ENCODE measurements at regions not wholly inside any gene's neighbourhood (a gene's known extent, or its start where the extent isn't known, plus 50 kb on each side); places are given as distances from the start of the nearest gene placed in this dataset.

- TF ChIP-seq CREB5 (CRISPR knock-in tag; IDR thresholded peaks at IDR 0.05; ENCODE audit: low read depth) (no peak), ZFP3 (CRISPR knock-in tag; IDR thresholded peaks at IDR 0.05) (no peak), ZFP30 (CRISPR knock-in tag; IDR thresholded peaks at IDR 0.05) (no peak), TCF4 (CRISPR knock-in tag; IDR thresholded peaks at IDR 0.05; ENCODE audit: borderline replicate concordance) (no peak), ARNTL (CRISPR knock-in tag; IDR thresholded peaks at IDR 0.05; ENCODE audit: borderline replicate concordance, low read depth) (no peak), GLIS3 (CRISPR knock-in tag; IDR thresholded peaks at IDR 0.05) (no peak), OSR1 (CRISPR knock-in tag; IDR thresholded peaks at IDR 0.05) (no peak), TOX (CRISPR knock-in tag; IDR thresholded peaks at IDR 0.05; ENCODE audit: borderline replicate concordance) (no peak), ISL1 (CRISPR knock-in tag; IDR thresholded peaks at IDR 0.05) (no peak), ZC3H10 (CRISPR knock-in tag; IDR thresholded peaks at IDR 0.05) (no peak), ESRRG (CRISPR knock-in tag; IDR thresholded peaks at IDR 0.05) (no peak), BACH2 (CRISPR knock-in tag; IDR thresholded peaks at IDR 0.05; ENCODE audit: borderline replicate concordance) (no peak)
- TF ChIP-seq, protein P1, sequence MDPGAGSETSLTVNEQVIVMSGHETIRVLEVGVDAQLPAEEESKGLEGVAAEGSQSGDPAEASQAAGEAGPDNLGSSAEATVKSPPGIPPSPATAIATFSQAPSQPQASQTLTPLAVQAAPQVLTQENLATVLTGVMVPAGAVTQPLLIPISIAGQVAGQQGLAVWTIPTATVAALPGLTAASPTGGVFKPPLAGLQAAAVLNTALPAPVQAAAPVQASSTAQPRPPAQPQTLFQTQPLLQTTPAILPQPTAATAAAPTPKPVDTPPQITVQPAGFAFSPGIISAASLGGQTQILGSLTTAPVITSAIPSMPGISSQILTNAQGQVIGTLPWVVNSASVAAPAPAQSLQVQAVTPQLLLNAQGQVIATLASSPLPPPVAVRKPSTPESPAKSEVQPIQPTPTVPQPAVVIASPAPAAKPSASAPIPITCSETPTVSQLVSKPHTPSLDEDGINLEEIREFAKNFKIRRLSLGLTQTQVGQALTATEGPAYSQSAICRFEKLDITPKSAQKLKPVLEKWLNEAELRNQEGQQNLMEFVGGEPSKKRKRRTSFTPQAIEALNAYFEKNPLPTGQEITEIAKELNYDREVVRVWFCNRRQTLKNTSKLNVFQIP (CRISPR knock-in tag; IDR thresholded peaks at IDR 0.05; ENCODE audit: borderline replicate concordance, low read depth) = no peak
- ATAC-seq = no peak
Measured at GRCh38 chr2:38129481-38129880, 53.5 kb upstream of the CYP1B1 start.

DNA sequence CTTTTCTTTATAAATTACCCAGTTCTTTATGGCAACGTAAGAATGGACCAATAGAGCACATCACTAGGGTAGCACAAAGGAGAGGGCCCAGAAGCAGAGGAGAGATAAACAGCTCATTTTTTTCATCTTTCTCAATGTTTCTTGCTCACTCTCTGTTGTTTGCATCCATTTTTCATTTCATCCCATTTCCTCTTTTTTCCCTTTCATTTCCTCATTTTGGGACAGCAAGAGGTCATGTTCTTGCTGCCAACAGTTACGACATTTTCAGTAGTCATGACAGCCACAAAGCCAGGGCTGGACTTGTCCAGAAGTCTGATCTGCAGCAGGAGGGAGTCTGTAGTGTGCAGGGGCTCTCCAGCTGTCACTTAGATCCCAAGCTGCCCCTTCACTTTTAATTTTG, 52.7 kb upstream of the CYP1B1 start:
- TF ChIP-seq GLIS3 (CRISPR knock-in tag; IDR thresholded peaks at IDR 0.05) (no peak), RARB (CRISPR knock-in tag; IDR thresholded peaks at IDR 0.05) (no peak), TOX (CRISPR knock-in tag; IDR thresholded peaks at IDR 0.05; ENCODE audit: borderline replicate concordance) (no peak), ZFP30 (CRISPR knock-in tag; IDR thresholded peaks at IDR 0.05) (no peak), PPARA (CRISPR knock-in tag; IDR thresholded peaks at IDR 0.05; ENCODE audit: borderline replicate concordance) (no peak), OSR1 (CRISPR knock-in tag; IDR thresholded peaks at IDR 0.05) (no peak), ZNF8 (CRISPR knock-in tag; IDR thresholded peaks at IDR 0.05) (no peak)
- TF ChIP-seq, protein P1 (CRISPR knock-in tag; IDR thresholded peaks at IDR 0.05; ENCODE audit: borderline replicate concordance, low read depth) = no peak
- ATAC-seq = no peak

GRCh38 chr2:38127277-38127676, 51.3 kb upstream of the CYP1B1 start:
- no peak for ATAC-seq
- TF ChIP-seq ZNF565 (CRISPR knock-in tag; conservative IDR thresholded peaks at IDR 0.05; ENCODE audit: low read depth) = no peak
- TF ChIP-seq ESRRG (CRISPR knock-in tag; IDR thresholded peaks at IDR 0.05) = no peak
- TF ChIP-seq, protein P2, sequence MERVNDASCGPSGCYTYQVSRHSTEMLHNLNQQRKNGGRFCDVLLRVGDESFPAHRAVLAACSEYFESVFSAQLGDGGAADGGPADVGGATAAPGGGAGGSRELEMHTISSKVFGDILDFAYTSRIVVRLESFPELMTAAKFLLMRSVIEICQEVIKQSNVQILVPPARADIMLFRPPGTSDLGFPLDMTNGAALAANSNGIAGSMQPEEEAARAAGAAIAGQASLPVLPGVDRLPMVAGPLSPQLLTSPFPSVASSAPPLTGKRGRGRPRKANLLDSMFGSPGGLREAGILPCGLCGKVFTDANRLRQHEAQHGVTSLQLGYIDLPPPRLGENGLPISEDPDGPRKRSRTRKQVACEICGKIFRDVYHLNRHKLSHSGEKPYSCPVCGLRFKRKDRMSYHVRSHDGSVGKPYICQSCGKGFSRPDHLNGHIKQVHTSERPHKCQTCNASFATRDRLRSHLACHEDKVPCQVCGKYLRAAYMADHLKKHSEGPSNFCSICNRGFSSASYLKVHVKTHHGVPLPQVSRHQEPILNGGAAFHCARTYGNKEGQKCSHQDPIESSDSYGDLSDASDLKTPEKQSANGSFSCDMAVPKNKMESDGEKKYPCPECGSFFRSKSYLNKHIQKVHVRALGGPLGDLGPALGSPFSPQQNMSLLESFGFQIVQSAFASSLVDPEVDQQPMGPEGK (CRISPR knock-in tag; IDR thresholded peaks at IDR 0.05; ENCODE audit: borderline replicate concordance) = no peak

DNA sequence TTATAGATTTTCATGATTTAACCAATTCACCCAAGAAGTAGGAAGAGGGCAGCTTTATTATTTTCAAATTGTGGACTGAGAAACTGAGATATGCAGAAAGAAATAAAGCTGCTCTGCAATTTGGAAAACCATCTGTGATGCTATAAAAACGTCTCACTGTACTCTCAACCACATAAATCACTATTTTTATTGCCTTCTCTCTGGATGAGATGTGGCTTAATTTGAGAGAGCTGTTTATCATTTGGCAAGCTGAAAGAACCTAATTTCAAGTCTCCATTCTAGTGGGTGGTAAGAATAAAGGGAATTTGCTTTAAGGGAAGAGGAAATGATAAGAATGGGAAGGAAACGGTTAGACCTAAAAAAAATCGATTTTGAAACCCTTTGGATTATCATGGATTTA, 49.9 kb upstream of the CYP1B1 start:
- no peak for ATAC-seq
- TF ChIP-seq TCF4 (CRISPR knock-in tag; IDR thresholded peaks at IDR 0.05; ENCODE audit: borderline replicate concordance) = no peak
- no peak for TF ChIP-seq CREB5 (CRISPR knock-in tag; IDR thresholded peaks at IDR 0.05; ENCODE audit: low read depth)
- TF ChIP-seq, protein P2 (CRISPR knock-in tag; IDR thresholded peaks at IDR 0.05; ENCODE audit: borderline replicate concordance) = no peak
- TF ChIP-seq SNAI2 (CRISPR knock-in tag; IDR thresholded peaks at IDR 0.05) = no peak
- TF ChIP-seq GLIS3 (CRISPR knock-in tag; IDR thresholded peaks at IDR 0.05) = no peak
- no peak for TF ChIP-seq ZNF8 (CRISPR knock-in tag; IDR thresholded peaks at IDR 0.05)
- TF ChIP-seq, protein P1 (CRISPR knock-in tag; IDR thresholded peaks at IDR 0.05; ENCODE audit: borderline replicate concordance, low read depth) = no peak
- TF ChIP-seq, protein P3, sequence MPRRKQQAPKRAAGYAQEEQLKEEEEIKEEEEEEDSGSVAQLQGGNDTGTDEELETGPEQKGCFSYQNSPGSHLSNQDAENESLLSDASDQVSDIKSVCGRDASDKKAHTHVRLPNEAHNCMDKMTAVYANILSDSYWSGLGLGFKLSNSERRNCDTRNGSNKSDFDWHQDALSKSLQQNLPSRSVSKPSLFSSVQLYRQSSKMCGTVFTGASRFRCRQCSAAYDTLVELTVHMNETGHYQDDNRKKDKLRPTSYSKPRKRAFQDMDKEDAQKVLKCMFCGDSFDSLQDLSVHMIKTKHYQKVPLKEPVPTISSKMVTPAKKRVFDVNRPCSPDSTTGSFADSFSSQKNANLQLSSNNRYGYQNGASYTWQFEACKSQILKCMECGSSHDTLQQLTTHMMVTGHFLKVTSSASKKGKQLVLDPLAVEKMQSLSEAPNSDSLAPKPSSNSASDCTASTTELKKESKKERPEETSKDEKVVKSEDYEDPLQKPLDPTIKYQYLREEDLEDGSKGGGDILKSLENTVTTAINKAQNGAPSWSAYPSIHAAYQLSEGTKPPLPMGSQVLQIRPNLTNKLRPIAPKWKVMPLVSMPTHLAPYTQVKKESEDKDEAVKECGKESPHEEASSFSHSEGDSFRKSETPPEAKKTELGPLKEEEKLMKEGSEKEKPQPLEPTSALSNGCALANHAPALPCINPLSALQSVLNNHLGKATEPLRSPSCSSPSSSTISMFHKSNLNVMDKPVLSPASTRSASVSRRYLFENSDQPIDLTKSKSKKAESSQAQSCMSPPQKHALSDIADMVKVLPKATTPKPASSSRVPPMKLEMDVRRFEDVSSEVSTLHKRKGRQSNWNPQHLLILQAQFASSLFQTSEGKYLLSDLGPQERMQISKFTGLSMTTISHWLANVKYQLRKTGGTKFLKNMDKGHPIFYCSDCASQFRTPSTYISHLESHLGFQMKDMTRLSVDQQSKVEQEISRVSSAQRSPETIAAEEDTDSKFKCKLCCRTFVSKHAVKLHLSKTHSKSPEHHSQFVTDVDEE (CRISPR knock-in tag; IDR thresholded peaks at IDR 0.05) = no peak
- no peak for TF ChIP-seq BACH2 (CRISPR knock-in tag; IDR thresholded peaks at IDR 0.05; ENCODE audit: borderline replicate concordance)

All from SK-N-SH treated with all-trans-retinoic acid at 6 μM for 48 hours (cell line).